ENCODE measurements at regions not wholly inside any gene's neighbourhood (a gene's known extent, or its start where the extent isn't known, plus 50 kb on each side); places are given as distances from the start of the nearest gene placed in this dataset.

- TF ChIP-seq RAD21 (IDR thresholded peaks at IDR 0.05 in 1 of 2, conservative IDR thresholded peaks at IDR 0.05 in 1 of 2; ENCODE audit: low read depth in 2 of 2, low read length in 2 of 2) (no peak), SP1 (IDR thresholded peaks at IDR 0.05; ENCODE audit: low read depth, low read length) (no peak)
Measured at GRCh38 chr6:95489185-95489863, 88.0 kb upstream of the MANEA start (continued).
